Endothelial cell of umbilical vein (primary cell): ENCODE measurements at regions not wholly inside any gene's neighbourhood (a gene's known extent, or its start where the extent isn't known, plus 50 kb on each side); places are given as distances from the start of the nearest gene placed in this dataset.

Source experiments
- CTCF ChIP-seq, 2 donors: IDR thresholded peaks; 1 replicate in 1 of 2; 2 replicates in 1 of 2; pipeline ENCODE4 v1.5.1; 2011; ENCODE audit warnings: low read length in 2 of 2, mild to moderate bottlenecking in 2 of 2, moderate library complexity in 2 of 2, control low read depth in 1 of 2, inconsistent platforms in 1 of 2, low read depth in 1 of 2; ENCODE audit not compliant: insufficient read depth in 1 of 2; ENCODE audit errors: extremely low read depth in 1 of 2
- EZH2 ChIP-seq: IDR thresholded peaks from 2 replicates; pipeline ENCODE4 v1.6.1; 2012; ENCODE audit warnings: borderline replicate concordance, low read depth, mild to moderate bottlenecking, moderate library complexity, low read length, inconsistent platforms; ENCODE audit not compliant: severe bottlenecking
- POLR2A ChIP-seq: IDR thresholded peaks from 2 replicates; pipeline ENCODE4 v1.6.1; 2012; ENCODE audit warnings: low read depth, mild to moderate bottlenecking, control low read depth, low read length

DNA sequence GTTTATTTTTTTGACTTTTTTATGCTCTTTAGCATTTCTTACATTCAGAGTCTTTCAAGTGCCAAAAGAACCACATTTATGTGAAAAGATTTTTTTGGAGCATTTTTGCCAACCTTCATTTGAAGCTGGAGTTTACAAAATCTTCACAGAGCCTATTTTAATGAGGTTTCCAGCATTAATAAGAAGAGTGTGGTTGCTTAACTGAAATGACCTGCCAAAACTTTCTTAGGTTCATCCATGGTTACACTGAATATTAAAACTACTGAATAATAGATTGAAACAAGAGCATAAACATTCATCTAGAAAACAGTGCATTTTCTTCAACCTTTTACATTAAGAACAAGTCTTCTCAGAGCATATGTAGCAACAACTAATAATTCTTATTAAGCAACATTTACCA is 672.3 kb upstream of the CXADR start:
- TF ChIP-seq CTCF (IDR thresholded peaks at IDR 0.05; ENCODE audit: extremely low read depth in 1 of 2, insufficient read depth in 1 of 2, low read depth in 1 of 2, low read length in 2 of 2), result no peak
- no peak for TF ChIP-seq EZH2
- no peak for TF ChIP-seq POLR2A
